A549 (cell line): ENCODE measurements at regions not wholly inside any gene's neighbourhood (a gene's known extent, or its start where the extent isn't known, plus 50 kb on each side); places are given as distances from the start of the nearest gene placed in this dataset.

Source experiments
- CTCF ChIP-seq: fragments of >200 bp; sonication (Bioruptor Twin); formaldehyde crosslinking; IDR thresholded peaks from 3 replicates; pipeline ENCODE4 v1.5.1; 2016
- MAX ChIP-seq: IDR thresholded peaks from 2 replicates; pipeline ENCODE4 v1.6.1; 2012
- POLR2A ChIP-seq: IDR thresholded peaks from 2 replicates; pipeline ENCODE4 v1.6.1; 2012; ENCODE audit warnings: mild to moderate bottlenecking, low read length
- TF ChIP-seq, protein P1 (sequence below): fragments of 200-600 bp; sonication (generic); IDR thresholded peaks from 2 replicates; pipeline ENCODE4 v1.6.1; 2016; ENCODE audit warnings: antibody characterized with exemption, mild to moderate bottlenecking, moderate library complexity

GRCh38 chr13:19321222-19321621, 139.6 kb upstream of the TUBA3C start:
- TF ChIP-seq MAX (no peak), CTCF (no peak), POLR2A (no peak)
- TF ChIP-seq, protein P1, sequence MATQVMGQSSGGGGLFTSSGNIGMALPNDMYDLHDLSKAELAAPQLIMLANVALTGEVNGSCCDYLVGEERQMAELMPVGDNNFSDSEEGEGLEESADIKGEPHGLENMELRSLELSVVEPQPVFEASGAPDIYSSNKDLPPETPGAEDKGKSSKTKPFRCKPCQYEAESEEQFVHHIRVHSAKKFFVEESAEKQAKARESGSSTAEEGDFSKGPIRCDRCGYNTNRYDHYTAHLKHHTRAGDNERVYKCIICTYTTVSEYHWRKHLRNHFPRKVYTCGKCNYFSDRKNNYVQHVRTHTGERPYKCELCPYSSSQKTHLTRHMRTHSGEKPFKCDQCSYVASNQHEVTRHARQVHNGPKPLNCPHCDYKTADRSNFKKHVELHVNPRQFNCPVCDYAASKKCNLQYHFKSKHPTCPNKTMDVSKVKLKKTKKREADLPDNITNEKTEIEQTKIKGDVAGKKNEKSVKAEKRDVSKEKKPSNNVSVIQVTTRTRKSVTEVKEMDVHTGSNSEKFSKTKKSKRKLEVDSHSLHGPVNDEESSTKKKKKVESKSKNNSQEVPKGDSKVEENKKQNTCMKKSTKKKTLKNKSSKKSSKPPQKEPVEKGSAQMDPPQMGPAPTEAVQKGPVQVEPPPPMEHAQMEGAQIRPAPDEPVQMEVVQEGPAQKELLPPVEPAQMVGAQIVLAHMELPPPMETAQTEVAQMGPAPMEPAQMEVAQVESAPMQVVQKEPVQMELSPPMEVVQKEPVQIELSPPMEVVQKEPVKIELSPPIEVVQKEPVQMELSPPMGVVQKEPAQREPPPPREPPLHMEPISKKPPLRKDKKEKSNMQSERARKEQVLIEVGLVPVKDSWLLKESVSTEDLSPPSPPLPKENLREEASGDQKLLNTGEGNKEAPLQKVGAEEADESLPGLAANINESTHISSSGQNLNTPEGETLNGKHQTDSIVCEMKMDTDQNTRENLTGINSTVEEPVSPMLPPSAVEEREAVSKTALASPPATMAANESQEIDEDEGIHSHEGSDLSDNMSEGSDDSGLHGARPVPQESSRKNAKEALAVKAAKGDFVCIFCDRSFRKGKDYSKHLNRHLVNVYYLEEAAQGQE: no peak
